Right lobe of liver (tissue), 4 donors: ENCODE measurements at regions not wholly inside any gene's neighbourhood (a gene's known extent, or its start where the extent isn't known, plus 50 kb on each side); places are given as distances from the start of the nearest gene placed in this dataset.

Experiments used
- POLR2A ChIP-seq: fragments of 450-650 bp; IDR thresholded peaks from one replicate; pipeline ENCODE4 v1.6.1; 2017; ENCODE audit warnings: antibody characterized with exemption, mild to moderate bottlenecking
- TF ChIP-seq, protein P1 (sequence below), 4 donors: fragments of 200-600 bp in 3 of 4; fragments of 450-650 bp in 1 of 4; IDR thresholded peaks; one replicate each; pipeline versions ENCODE4 v1.5.1 to v1.8.0; 2016 to 2022; ENCODE audit warnings: antibody characterized with exemption in 4 of 4, mild to moderate bottlenecking in 2 of 4
- donor health status: DM: no; HTN: no; CAD: no.
- donor health status: DM: no; HTN: no; CAD: no.
- donor health status: DM: no; HTN: yes; CAD: no.

DNA sequence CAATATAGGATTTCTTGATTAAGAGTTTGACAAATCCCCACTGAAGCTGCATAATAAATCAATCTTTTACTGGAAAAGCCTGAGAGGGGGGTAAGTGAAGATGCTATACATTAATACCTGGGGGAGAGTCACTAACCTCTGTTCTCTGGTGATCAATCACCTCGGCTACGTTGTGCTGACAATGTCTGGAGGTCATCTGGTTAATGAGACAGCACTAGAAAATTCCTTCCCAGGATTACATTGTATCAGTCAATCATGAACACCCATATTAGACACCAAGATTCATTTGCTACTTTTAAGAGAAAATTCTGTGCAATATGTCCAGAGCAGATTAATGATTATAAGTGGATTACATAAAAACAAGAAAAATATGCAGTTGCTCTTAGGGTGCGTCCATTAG lies 408.3 kb downstream of the PDHA2 start:
- TF ChIP-seq, protein P1, sequence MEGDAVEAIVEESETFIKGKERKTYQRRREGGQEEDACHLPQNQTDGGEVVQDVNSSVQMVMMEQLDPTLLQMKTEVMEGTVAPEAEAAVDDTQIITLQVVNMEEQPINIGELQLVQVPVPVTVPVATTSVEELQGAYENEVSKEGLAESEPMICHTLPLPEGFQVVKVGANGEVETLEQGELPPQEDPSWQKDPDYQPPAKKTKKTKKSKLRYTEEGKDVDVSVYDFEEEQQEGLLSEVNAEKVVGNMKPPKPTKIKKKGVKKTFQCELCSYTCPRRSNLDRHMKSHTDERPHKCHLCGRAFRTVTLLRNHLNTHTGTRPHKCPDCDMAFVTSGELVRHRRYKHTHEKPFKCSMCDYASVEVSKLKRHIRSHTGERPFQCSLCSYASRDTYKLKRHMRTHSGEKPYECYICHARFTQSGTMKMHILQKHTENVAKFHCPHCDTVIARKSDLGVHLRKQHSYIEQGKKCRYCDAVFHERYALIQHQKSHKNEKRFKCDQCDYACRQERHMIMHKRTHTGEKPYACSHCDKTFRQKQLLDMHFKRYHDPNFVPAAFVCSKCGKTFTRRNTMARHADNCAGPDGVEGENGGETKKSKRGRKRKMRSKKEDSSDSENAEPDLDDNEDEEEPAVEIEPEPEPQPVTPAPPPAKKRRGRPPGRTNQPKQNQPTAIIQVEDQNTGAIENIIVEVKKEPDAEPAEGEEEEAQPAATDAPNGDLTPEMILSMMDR (IDR thresholded peaks at IDR 0.05), result no peak
- TF ChIP-seq POLR2A, result no peak
